GM12875 (cell line): ENCODE measurements at regions not wholly inside any gene's neighbourhood (a gene's known extent, or its start where the extent isn't known, plus 50 kb on each side); places are given as distances from the start of the nearest gene placed in this dataset.

Experiments
- H3K4me3 ChIP-seq: one replicate; pipeline ENCODE4 v1.5.1; 2011; ENCODE audit warnings: low read depth, low read length, control low read depth
- TF ChIP-seq, protein P1 (sequence below): IDR thresholded peaks from 2 replicates; pipeline ENCODE4 v1.5.1; 2011; ENCODE audit warnings: low read depth, mild to moderate bottlenecking, control low read depth, inconsistent platforms, low read length, moderate library complexity, borderline replicate concordance; ENCODE audit not compliant: insufficient read depth

DNA sequence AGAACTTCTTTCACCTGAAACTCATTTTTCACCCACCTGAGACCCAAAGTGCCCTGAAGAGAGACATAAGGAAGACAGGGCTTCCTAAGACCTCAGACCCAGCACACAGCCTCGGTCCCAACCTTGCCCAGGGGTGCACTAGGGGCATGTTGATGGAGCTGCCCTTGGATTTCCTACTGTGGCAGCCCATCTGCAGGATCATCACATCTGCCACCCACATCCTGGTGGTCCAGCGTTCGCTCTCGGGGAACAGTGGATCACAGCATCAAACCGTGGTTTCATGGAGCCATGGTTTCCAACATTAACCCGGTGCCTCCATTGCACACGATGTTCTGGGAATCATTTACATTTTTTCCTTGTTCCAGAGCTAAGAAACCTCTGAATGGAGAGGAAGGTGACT, 186.4 kb downstream of the TFCP2L1 start:
- TF ChIP-seq, protein P1, sequence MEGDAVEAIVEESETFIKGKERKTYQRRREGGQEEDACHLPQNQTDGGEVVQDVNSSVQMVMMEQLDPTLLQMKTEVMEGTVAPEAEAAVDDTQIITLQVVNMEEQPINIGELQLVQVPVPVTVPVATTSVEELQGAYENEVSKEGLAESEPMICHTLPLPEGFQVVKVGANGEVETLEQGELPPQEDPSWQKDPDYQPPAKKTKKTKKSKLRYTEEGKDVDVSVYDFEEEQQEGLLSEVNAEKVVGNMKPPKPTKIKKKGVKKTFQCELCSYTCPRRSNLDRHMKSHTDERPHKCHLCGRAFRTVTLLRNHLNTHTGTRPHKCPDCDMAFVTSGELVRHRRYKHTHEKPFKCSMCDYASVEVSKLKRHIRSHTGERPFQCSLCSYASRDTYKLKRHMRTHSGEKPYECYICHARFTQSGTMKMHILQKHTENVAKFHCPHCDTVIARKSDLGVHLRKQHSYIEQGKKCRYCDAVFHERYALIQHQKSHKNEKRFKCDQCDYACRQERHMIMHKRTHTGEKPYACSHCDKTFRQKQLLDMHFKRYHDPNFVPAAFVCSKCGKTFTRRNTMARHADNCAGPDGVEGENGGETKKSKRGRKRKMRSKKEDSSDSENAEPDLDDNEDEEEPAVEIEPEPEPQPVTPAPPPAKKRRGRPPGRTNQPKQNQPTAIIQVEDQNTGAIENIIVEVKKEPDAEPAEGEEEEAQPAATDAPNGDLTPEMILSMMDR = no peak
- no peak overlapping the region for H3K4me3 ChIP-seq

DNA sequence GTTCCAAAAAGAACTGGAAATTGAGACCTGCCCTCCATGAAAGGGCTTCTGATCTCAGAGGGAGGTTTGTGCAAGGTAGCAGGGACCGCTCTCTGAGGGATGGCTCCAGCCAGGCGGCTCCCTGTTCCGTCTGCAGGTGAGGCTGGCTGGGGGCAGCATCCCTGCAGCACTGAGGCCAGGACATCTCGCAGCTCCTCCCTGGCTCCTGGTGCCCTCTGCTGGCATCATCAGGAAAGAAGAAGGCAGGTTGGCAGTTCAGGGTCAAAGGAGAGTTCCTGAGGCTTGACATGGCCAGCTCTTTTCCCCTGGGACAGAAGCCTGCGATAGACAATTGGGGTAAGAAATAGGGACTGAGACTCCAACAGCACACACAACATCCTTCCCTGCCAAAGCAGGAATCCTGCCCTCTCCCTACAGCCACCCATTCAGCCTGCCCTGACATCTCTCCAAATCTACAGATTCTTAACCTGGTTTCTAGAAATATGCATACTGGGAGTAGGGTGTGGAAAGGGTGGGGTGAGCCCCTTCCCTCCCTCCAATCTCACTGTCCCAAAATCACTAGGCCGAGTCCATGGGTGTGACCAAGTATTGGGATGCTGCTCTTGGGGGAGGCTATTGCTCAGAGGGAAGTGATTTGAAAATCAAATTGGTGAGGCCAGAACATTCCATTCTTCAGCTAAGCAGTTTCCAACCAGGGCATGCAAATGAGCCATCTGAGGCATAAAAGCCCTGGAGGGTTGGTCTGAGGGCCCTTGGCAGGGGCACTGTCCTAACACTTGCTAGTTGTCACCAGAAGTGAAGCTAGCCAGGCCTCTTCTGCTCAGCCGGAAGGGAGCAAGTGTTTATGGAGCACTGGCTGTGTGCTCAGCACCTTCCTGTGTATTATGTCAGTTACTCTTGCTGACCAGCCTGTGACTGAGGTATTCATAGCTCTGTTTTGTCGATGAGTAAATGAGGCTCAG, 185.4 kb downstream of the TFCP2L1 start:
- TF ChIP-seq, protein P1 = peak; percentile 56; the same call in 1 of the 2 replicates
- no peak overlapping the region for H3K4me3 ChIP-seq

DNA sequence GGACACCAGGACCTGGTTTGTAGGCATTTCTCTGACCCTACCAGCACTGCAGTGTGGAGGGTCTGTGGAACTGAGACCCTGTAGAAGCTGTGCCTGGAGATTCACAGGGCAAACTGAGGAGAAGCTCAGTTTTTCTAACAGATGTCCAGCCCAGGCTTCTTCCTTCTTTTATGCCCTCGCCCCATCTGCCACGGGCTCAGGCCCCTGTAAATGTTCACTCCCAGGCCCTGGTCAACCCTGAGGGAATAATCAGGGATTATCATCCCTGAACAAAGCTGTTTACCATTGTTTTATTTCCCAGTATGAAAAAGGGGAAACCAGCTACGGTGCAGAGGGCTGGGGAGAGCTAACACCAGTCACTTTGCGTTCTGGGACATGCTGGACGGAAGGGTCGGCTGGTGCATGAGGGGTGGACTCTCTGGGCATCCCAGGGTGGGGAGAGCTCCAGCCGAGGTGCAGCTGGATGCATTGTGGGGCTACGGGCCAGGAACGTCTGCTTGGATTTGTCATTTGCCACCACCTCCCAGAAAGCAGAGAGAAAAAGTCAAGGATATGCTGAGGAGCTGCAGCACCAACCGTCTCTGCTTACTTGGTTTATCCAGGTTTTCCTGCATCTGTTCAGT, 183.8 kb downstream of the TFCP2L1 start:
- no peak overlapping the region for H3K4me3 ChIP-seq
- TF ChIP-seq, protein P1 = no peak

DNA sequence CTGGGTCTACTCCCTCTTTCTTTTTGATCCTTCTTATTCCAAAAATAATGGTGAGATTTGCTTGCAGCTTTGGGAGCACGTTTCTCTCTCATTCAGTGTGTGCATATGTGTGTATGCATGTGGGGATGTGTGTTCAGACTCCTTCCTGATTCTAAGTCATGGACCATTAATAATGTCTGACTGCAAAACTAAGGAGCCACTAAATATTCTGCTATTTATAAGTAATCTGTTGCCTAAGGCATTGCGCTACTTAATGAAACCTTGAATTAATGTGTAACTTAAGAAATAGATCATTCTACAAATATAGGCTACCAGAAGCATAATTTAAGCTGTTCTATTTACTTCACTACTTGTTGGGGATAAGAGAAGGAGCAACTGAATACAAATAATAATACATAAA, 182.1 kb downstream of the TFCP2L1 start:
- TF ChIP-seq, protein P1 = no peak
- no peak overlapping the region for H3K4me3 ChIP-seq

DNA sequence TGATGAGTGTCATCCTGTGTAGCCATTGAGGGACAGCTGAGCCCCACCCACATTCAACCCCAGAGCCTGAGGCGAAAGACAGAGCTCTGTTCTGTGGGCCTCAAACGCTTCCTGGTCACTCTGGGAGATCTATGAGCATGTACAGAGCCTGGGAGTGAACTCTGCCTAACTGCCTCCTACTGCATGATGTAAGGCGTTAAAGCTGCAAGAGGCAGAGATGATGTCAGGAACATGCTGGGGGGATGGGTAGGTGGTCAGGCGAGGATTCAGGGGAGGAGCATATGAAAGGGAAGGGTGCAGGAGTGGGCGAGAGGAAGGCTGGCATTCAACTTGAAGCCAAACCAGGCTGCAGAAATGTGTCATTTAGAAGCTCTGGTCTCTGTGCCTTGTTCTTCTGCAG, 181.0 kb downstream of the TFCP2L1 start:
- TF ChIP-seq, protein P1 = no peak
- H3K4me3 ChIP-seq = no peak overlapping the region

DNA sequence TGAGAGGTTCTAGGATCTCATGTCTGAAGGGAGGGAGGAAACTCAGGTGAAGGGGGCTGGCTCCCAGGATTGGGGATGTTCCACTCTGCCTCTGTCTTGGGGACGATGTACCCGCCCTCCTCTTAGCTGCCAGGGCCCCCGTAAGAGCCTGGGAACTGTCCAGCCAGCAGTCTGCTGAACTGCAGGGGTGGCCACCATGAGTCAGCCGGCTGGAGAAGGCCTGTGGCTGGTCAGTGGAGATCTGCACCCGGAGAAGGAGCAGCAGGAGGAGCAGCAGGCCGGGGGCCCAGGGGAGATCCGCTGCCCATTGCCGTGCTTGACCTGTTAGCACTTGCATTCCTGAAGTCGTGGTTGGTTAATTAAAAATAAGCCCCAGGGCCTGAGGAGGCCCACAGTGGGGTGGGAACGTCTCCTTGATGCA, 180.3 kb downstream of the TFCP2L1 start:
- TF ChIP-seq, protein P1 = no peak
- no peak overlapping the region for H3K4me3 ChIP-seq
